Colonic mucosa (tissue), 4 donors: ENCODE measurements at regions not wholly inside any gene's neighbourhood (a gene's known extent, or its start where the extent isn't known, plus 50 kb on each side); places are given as distances from the start of the nearest gene placed in this dataset.

ENCODE experiments used
- DNase-seq: peaks from one replicate; pipeline ENCODE4 v3.0.0-alpha.2; 2020
- H3K27ac ChIP-seq: fragments of 200-600 bp; one replicate; pipeline ENCODE4 v1.8.0; 2021
- H3K27me3 ChIP-seq: fragments of 200-600 bp; one replicate; pipeline ENCODE4 v1.8.0; 2021
- H3K36me3 ChIP-seq: fragments of 200-600 bp; one replicate; pipeline ENCODE4 v1.8.0; 2021
- H3K4me1 ChIP-seq: fragments of 200-600 bp; one replicate; pipeline ENCODE4 v1.8.0; 2021; ENCODE audit warnings: mild to moderate bottlenecking
- H3K4me3 ChIP-seq: fragments of 200-600 bp; one replicate; pipeline ENCODE4 v1.8.0; 2021
- H3K9ac ChIP-seq, 2 donors: one replicate each; pipeline ENCODE4 v1.7.0; 2013; ENCODE audit warnings: control low read depth in 2 of 2, low read depth in 2 of 2, low read length in 2 of 2
- H3K9me3 ChIP-seq: fragments of 200-600 bp; one replicate; pipeline ENCODE4 v1.8.0; 2021
- intact Hi-C: fragments of 100-400 bp; cut with DNase I; formaldehyde crosslinking; loops from one replicate; pipeline ENCODE4 v1.14.1; 2022
- TF ChIP-seq, protein P1 (sequence below): fragments of 200-600 bp; IDR thresholded peaks from one replicate; pipeline ENCODE4 v1.8.0; 2022; ENCODE audit warnings: antibody characterized with exemption, mild to moderate bottlenecking
- donor health status: healthy.
- donor health status: DM: no; HTN: no; CAD: no.
- donor health status: DM: no; HTN: no; CAD: no.

DNA sequence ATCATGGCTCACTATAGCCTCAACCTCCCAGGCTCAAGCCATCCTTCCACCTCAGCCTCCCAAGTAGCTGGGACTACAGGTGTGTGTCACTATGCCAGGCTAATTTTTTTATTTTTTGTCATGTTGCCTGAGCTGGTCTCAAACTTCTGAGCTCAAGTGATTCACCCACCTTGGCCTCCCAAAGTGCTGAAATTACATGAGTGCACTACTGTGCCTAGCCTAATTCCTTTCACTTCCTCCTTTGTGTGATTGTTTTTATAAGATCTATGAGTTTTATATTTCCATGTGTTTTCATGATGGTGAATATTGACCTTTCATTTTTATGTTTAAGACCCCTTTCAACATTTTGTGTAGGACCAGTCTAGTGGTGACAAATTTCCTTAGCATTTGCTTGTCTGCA lies 55.2 kb upstream of the IL12B start:
- DNase-seq: no peak
- no peak overlapping the region for H3K4me3 ChIP-seq
- no peaks in the 10 kb centered on the region for H3K36me3 ChIP-seq
- H3K27me3 ChIP-seq: no peaks in the 10 kb centered on the region
- no peaks in the 10 kb centered on the region for H3K4me1 ChIP-seq
- no peak overlapping the region for H3K27ac ChIP-seq
- no peaks in the 10 kb centered on the region for H3K9me3 ChIP-seq
- TF ChIP-seq, protein P1, sequence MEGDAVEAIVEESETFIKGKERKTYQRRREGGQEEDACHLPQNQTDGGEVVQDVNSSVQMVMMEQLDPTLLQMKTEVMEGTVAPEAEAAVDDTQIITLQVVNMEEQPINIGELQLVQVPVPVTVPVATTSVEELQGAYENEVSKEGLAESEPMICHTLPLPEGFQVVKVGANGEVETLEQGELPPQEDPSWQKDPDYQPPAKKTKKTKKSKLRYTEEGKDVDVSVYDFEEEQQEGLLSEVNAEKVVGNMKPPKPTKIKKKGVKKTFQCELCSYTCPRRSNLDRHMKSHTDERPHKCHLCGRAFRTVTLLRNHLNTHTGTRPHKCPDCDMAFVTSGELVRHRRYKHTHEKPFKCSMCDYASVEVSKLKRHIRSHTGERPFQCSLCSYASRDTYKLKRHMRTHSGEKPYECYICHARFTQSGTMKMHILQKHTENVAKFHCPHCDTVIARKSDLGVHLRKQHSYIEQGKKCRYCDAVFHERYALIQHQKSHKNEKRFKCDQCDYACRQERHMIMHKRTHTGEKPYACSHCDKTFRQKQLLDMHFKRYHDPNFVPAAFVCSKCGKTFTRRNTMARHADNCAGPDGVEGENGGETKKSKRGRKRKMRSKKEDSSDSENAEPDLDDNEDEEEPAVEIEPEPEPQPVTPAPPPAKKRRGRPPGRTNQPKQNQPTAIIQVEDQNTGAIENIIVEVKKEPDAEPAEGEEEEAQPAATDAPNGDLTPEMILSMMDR: no peak
- no peak overlapping the region for H3K9ac ChIP-seq
- intact Hi-C loops: no loop called here

DNA sequence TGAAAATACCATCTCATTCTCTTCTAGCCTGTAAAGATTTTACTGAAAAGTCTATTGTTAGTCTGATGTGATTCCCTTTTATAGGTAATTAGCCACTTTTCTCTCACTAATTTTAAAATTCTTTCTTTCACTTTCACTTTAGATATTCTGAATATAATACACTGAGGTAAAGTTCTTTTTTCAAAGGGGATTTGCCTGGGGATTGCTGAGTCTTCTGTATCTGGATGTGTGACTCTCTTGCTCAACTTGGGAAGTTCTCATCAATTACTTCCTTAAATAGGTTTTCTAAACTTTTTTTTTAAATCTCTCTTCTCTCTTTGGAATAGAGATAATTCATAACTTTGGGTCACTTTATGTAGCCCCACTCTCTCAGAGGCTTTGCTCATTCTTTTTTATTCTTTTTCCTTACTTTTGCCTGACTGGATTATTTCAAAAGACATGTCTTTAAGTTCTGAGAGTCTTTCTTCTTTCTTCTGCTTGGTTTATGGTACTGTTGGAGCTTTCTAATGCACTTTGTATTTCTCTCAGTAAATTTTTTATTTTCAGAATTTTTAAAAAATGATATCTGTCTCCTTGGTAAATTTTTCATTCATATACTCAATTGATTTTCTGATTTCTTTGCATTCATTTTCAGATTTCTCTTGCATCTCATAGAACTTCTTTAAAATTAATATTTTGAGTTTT lies 55.9 kb upstream of the IL12B start:
- no peak overlapping the region for H3K4me3 ChIP-seq
- no peaks in the 10 kb centered on the region for H3K27me3 ChIP-seq
- no peaks in the 10 kb centered on the region for H3K4me1 ChIP-seq
- no peak overlapping the region for H3K9ac ChIP-seq
- H3K36me3 ChIP-seq: no peaks in the 10 kb centered on the region
- TF ChIP-seq, protein P1: no peak
- intact Hi-C loops: no loop called here
- no peak for DNase-seq
- no peaks in the 10 kb centered on the region for H3K9me3 ChIP-seq
- H3K27ac ChIP-seq: no peak overlapping the region

DNA sequence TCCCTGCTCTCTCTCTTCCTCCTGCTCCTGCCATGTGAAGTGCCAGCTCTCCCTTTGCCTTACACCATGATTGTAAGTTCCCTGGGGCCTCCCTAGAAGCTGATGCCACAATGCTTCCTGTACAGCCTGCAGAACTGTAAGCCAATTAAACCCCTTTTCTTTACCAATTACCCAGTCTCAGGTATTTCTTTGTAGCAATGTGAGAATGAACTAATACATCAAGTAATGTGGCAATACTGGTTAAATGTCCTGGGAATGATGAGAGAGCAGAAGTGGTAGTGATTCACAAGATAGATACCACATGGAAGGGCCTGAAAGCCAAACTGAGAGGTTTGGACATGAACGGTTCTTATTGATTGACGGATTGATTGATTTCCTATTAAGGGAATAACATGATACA lies 62.6 kb upstream of the IL12B start:
- no peaks in the 10 kb centered on the region for H3K9me3 ChIP-seq
- H3K9ac ChIP-seq: no peak overlapping the region
- H3K4me1 ChIP-seq: no peaks in the 10 kb centered on the region
- intact Hi-C loops: no loop called here
- H3K27ac ChIP-seq: no peak overlapping the region
- H3K36me3 ChIP-seq: no peaks in the 10 kb centered on the region
- H3K4me3 ChIP-seq: no peak overlapping the region
- H3K27me3 ChIP-seq: no peaks in the 10 kb centered on the region
- no peak for DNase-seq
- TF ChIP-seq, protein P1: no peak

DNA sequence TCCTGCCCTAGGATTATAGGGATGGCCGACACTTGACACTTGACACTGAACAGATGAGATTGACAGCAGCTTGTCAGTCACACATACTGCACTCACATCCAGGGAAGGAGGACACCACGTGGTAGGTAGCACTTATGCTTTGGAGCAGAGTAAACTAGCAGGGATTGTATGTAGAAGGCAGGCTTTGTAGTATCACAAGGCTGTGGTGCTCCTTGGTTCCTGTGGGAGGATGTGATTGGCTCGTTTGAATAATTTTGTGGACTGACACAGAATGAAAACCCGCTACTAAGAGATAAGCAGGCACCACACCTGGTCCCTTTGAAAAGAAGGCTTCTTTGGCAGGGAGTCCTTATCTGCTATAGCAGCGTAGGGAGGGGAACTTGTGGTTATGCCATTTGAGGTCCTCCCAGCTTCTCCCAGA lies 63.6 kb upstream of the IL12B start:
- Histone ChIP-seq H3K4me3 (no peak overlapping the region), H3K27me3 (no peaks in the 10 kb centered on the region), H3K9ac (no peak overlapping the region), H3K9me3 (no peaks in the 10 kb centered on the region), H3K36me3 (no peaks in the 10 kb centered on the region), H3K27ac (no peak overlapping the region), H3K4me1 (no peaks in the 10 kb centered on the region)
- DNase-seq: no peak
- intact Hi-C loops: no loop called here
- TF ChIP-seq, protein P1: no peak

DNA sequence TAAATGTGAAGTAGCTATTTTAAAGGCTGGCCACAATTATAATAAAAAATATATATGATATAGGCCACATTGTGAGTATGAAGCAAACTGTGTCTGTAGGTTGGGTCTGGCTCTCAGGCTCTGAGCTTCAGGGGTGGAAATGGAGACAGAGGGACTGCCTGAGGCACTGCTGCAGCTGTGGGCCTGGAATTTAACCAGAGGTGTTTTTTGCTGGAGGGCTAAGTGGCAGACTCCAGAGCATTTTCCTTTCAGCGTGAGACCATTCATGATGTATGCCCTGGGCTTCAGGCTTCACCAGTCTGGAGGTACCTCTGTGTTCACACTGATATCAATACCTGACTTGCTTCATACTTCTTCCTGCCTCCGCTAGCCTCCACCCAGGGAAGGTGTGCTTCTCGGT lies 64.9 kb upstream of the IL12B start:
- no peak overlapping the region for H3K4me3 ChIP-seq
- no peak overlapping the region for H3K9ac ChIP-seq
- TF ChIP-seq, protein P1: no peak
- H3K36me3 ChIP-seq: no peaks in the 10 kb centered on the region
- H3K27ac ChIP-seq: no peak overlapping the region
- no peaks in the 10 kb centered on the region for H3K4me1 ChIP-seq
- DNase-seq: no peak
- H3K27me3 ChIP-seq: no peaks in the 10 kb centered on the region
- H3K9me3 ChIP-seq: no peaks in the 10 kb centered on the region
- intact Hi-C loops: no loop called here
